OCI-LY7 (cell line): ENCODE measurements at regions not wholly inside any gene's neighbourhood (a gene's known extent, or its start where the extent isn't known, plus 50 kb on each side); places are given as distances from the start of the nearest gene placed in this dataset.
"Not testable (repeated sequence)": the region's sequence is repeated elsewhere in the genome, so short reads cannot be mapped to it uniquely, and the experiment has no call there.

Source experiments
- BruUV-seq: library from RNA; stranded (reverse); fragments of 400-500 nt; replicated peaks from 2 replicates; lab custom pipeline; 2021; lab: Mats Ljungman, UMichigan
- CTCF ChIA-PET: fragments of 300-600 bp; sonication (Branson Sonifier 250); formaldehyde crosslinking; loops from one replicate; lab custom pipeline; 2022; ENCODE audit warnings: antibody characterized with exemption; ENCODE audit not compliant: unreplicated experiment; lab: Charles Lee
- POLR2A ChIA-PET: fragments of 300-600 bp; sonication (Branson Sonifier 250); formaldehyde crosslinking; loops from one replicate; lab custom pipeline; 2022; ENCODE audit warnings: antibody characterized with exemption; lab: Charles Lee
- DNase-seq: peaks from one replicate; pipeline ENCODE4 v3.0.0-alpha.2; 2015; ENCODE audit warnings: low spot score
- H2AFZ ChIP-seq: fragments of 200-600 bp; sonication (generic), shearing (Covaris generic); 2 replicates; pipeline ENCODE4 v1.6.1; 2014; ENCODE audit warnings: mild to moderate bottlenecking, antibody characterized with exemption, low read length, moderate library complexity
- H3K27ac ChIP-seq: fragments of 200-600 bp; sonication (generic); 2 replicates; pipeline ENCODE4 v1.5.1; 2014; ENCODE audit warnings: mixed run types, low read depth, mild to moderate bottlenecking, moderate library complexity, low read length, inconsistent platforms; ENCODE audit not compliant: poor library complexity, severe bottlenecking
- H3K36me3 ChIP-seq: fragments of 200-600 bp; sonication (generic); 2 replicates; pipeline ENCODE4 v1.6.1; 2014; ENCODE audit warnings: mild to moderate bottlenecking, antibody characterized with exemption, low read length, moderate library complexity, mixed read lengths; ENCODE audit not compliant: insufficient read depth
- H3K4me1 ChIP-seq: fragments of 200-600 bp; sonication (generic); 2 replicates; pipeline ENCODE4 v1.5.1; 2014; ENCODE audit warnings: mild to moderate bottlenecking, low read length; ENCODE audit not compliant: insufficient read depth, poor library complexity, severe bottlenecking
- H3K4me2 ChIP-seq: fragments of 200-600 bp; sonication (generic); 2 replicates; pipeline ENCODE4 v1.6.1; 2014; ENCODE audit warnings: mild to moderate bottlenecking, low read length
- H3K4me3 ChIP-seq: fragments of 200-600 bp; sonication (generic); 2 replicates; pipeline ENCODE4 v1.5.1; 2014; ENCODE audit warnings: mild to moderate bottlenecking, low read depth, low read length; ENCODE audit not compliant: poor library complexity, severe bottlenecking
- H3K79me2 ChIP-seq: fragments of 200-600 bp; sonication (generic); 2 replicates; pipeline ENCODE4 v1.6.1; 2016; ENCODE audit warnings: low read depth, mild to moderate bottlenecking, low read length, moderate library complexity, mixed read lengths; ENCODE audit not compliant: insufficient read depth
- H3K9me2 ChIP-seq: fragments of 200-600 bp; sonication (generic); 2 replicates; pipeline ENCODE4 v1.6.1; 2016; ENCODE audit warnings: mild to moderate bottlenecking, low read length, mixed read lengths; ENCODE audit not compliant: insufficient read depth
- H3K9me3 ChIP-seq: fragments of 200-600 bp; sonication (generic); 2 replicates; pipeline ENCODE4 v1.6.1; 2014; ENCODE audit warnings: mild to moderate bottlenecking, mixed run types, low read length, mixed read lengths
- H4K20me1 ChIP-seq: fragments of 200-600 bp; sonication (generic); 2 replicates; pipeline ENCODE4 v1.6.1; 2014; ENCODE audit warnings: mild to moderate bottlenecking, antibody characterized with exemption, low read length, moderate library complexity, mixed read lengths; ENCODE audit not compliant: insufficient read depth
- CTCF ChIP-seq: fragments of 200-600 bp; sonication (generic); conservative IDR thresholded peaks from 2 replicates; pipeline ENCODE4 v1.5.1; 2014; ENCODE audit warnings: mild to moderate bottlenecking, antibody characterized with exemption, low read length, moderate library complexity, mixed read lengths
- EZH2phosphoT487 ChIP-seq: fragments of 200-600 bp; sonication (generic); IDR thresholded peaks from 2 replicates; pipeline ENCODE4 v1.6.1; 2018; ENCODE audit warnings: low read depth, borderline replicate concordance, mild to moderate bottlenecking, mixed run types, antibody characterized with exemption, low read length, moderate library complexity, mixed read lengths
- intact Hi-C: fragments of 100-400 bp; cut with micrococcal nuclease; formaldehyde crosslinking; loops from one replicate; pipeline ENCODE4 v1.10.0; 2022; ENCODE audit not compliant: unreplicated experiment

- Histone ChIP-seq H3K9me2 (no peaks in the 10 kb centered on the region), H3K4me2 (no peak overlapping the region), H3K4me3 (no peak overlapping the region), H3K4me1 (no peaks in the 10 kb centered on the region), H3K27ac (no peak overlapping the region), H3K79me2 (no peaks in the 10 kb centered on the region), H4K20me1 (no peaks in the 10 kb centered on the region), H2AFZ (no peak overlapping the region), H3K36me3 (no peaks in the 10 kb centered on the region), H3K9me3 (no peaks in the 10 kb centered on the region)
- CTCF ChIA-PET = no interaction called here
- POLR2A ChIA-PET = interaction anchor here (0.6 kb wide), 1 partner anchor 337 kb away, joined by 3 read pairs; no protein-coding TSS in a partner anchor
- intact Hi-C loops = no loop called here
- no TSS peak for BruUV-seq
- no peak for DNase-seq
- TF ChIP-seq CTCF (no peak), EZH2phosphoT487 (no peak)
Measured at GRCh38 chr3:94406595-94406994, 343.7 kb downstream of the NSUN3 start.

- BruUV-seq, DNase-seq, H2AFZ ChIP-seq, H4K20me1 ChIP-seq, POLR2A ChIA-PET, CTCF ChIA-PET, H3K79me2 ChIP-seq, H3K9me3 ChIP-seq, H3K4me2 ChIP-seq, H3K9me2 ChIP-seq, intact Hi-C loops, H3K4me3 ChIP-seq, H3K4me1 ChIP-seq, H3K27ac ChIP-seq, H3K36me3 ChIP-seq: not testable (repeated sequence)
Measured at GRCh38 chr3:94412936-94413335, 350.1 kb downstream of the NSUN3 start.

GRCh38 chr3:94413336-94414108, 350.7 kb downstream of the NSUN3 start:
- DNase-seq = no peak
- H3K4me1 ChIP-seq = no peaks in the 10 kb centered on the region
- BruUV-seq = no TSS peak
- no peaks in the 10 kb centered on the region for H3K9me3 ChIP-seq
- ChIA-PET CTCF (no interaction called here), POLR2A (no interaction called here)
- intact Hi-C loops = no loop called here
- no peaks in the 10 kb centered on the region for H3K9me2 ChIP-seq
- H3K79me2 ChIP-seq = no peaks in the 10 kb centered on the region
- TF ChIP-seq CTCF (no peak), EZH2phosphoT487 (no peak)
- no peak overlapping the region for H3K27ac ChIP-seq
- H3K4me2 ChIP-seq = no peak overlapping the region
- H3K36me3 ChIP-seq = no peaks in the 10 kb centered on the region
- H4K20me1 ChIP-seq = no peaks in the 10 kb centered on the region
- H3K4me3 ChIP-seq = no peak overlapping the region
- H2AFZ ChIP-seq = no peak overlapping the region
